ENCODE measurements at regions not wholly inside any gene's neighbourhood (a gene's known extent, or its start where the extent isn't known, plus 50 kb on each side); places are given as distances from the start of the nearest gene placed in this dataset.

GRCh38 chr12:31781894-31782540 lies 53.2 kb upstream of the AMN1 start:
- no peak for DNase-seq (ENCODE audit: low read depth in 2 of 2)

- DNase-seq (ENCODE audit: low read depth in 2 of 2), result no peak
Observed at GRCh38 chr12:31780096-31780495, 51.3 kb upstream of the AMN1 start.

- no peak for DNase-seq (ENCODE audit: low read depth in 2 of 2)
Observed at GRCh38 chr12:31778687-31779086, 49.9 kb upstream of the AMN1 start.
